ENCODE measurements at regions not wholly inside any gene's neighbourhood (a gene's known extent, or its start where the extent isn't known, plus 50 kb on each side); places are given as distances from the start of the nearest gene placed in this dataset.

GRCh38 chr11:86885311-86885710 is 69.9 kb downstream of the FZD4 start:
- no peaks in the 10 kb centered on the region for H3K79me2 ChIP-seq (ENCODE audit: insufficient read depth, low read length)
- no peaks in the 10 kb centered on the region for H3K4me1 ChIP-seq (ENCODE audit: control insufficient read depth in 1 of 2, insufficient read depth in 2 of 2, low read length in 2 of 2)
- H3K9ac ChIP-seq (ENCODE audit: low read length): no peak overlapping the region
- ChIA-PET RAD21 (ENCODE audit: low non-redundant PET in 1 of 2, low total read pairs in 2 of 2, uncharacterized antibody in 2 of 2, unreplicated experiment in 2 of 2) (no interaction called here), CTCF (no interaction called here), POLR2A (no interaction called here)
- H3K4me3 ChIP-seq (replicated peaks in 1 of 2; ENCODE audit: low read depth in 1 of 2, low read length in 2 of 2): no peak overlapping the region
- H3K9me3 ChIP-seq (ENCODE audit: control insufficient read depth in 1 of 2, insufficient read depth in 1 of 2, low read depth in 1 of 2, low read length in 2 of 2): no peaks in the 10 kb centered on the region
- H3K27me3 ChIP-seq (ENCODE audit: insufficient read depth, low read length): no peaks in the 10 kb centered on the region
- H3K27ac ChIP-seq (ENCODE audit: low read depth, low read length): no peak overlapping the region
- no peaks in the 10 kb centered on the region for H4K20me1 ChIP-seq (ENCODE audit: insufficient read depth)
- intact Hi-C loops (cut with micrococcal nuclease): no loop called here
- no peak for DNase-seq (ENCODE audit: low read depth, low spot score)
- TF ChIP-seq ATF3 (IDR thresholded peaks at IDR 0.05) (no peak), ZBTB33 (IDR thresholded peaks at IDR 0.05; ENCODE audit: extremely low read depth, insufficient replicate concordance, low read length) (no peak), EZH2 (IDR thresholded peaks at IDR 0.05) (no peak), EZH2phosphoT487 (IDR thresholded peaks at IDR 0.05; ENCODE audit: borderline replicate concordance) (no peak), JUND (IDR thresholded peaks at IDR 0.05) (no peak), SIN3A (IDR thresholded peaks at IDR 0.05; ENCODE audit: low read depth) (no peak), CTCF (IDR thresholded peaks at IDR 0.05 in 2 of 3, conservative IDR thresholded peaks at IDR 0.05 in 1 of 3; ENCODE audit: borderline replicate concordance in 1 of 3, insufficient read depth in 1 of 3, low read depth in 2 of 3, low read length in 2 of 3) (no peak), POLR2AphosphoS5 (IDR thresholded peaks at IDR 0.05; ENCODE audit: low read depth, low read length) (no peak), SRF (IDR thresholded peaks at IDR 0.05; ENCODE audit: low read depth) (no peak), ELF1 (IDR thresholded peaks at IDR 0.05; ENCODE audit: borderline replicate concordance, low read depth) (no peak)
- TF ChIP-seq, protein P1, sequence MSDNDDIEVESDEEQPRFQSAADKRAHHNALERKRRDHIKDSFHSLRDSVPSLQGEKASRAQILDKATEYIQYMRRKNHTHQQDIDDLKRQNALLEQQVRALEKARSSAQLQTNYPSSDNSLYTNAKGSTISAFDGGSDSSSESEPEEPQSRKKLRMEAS (IDR thresholded peaks at IDR 0.05): no peak
- BruUV-seq (replicated peaks): no TSS peak
- no peak overlapping the region for H2AFZ ChIP-seq (ENCODE audit: low read depth, low read length, poor library complexity, severe bottlenecking)
- no peak for ATAC-seq
- H3K4me2 ChIP-seq (ENCODE audit: low read length): no peak overlapping the region
- H3K36me3 ChIP-seq (ENCODE audit: control insufficient read depth in 1 of 2, insufficient read depth in 2 of 2, low read length in 2 of 2): no peaks in the 10 kb centered on the region
- no peaks in the 10 kb centered on the region for H3K9me2 ChIP-seq (ENCODE audit: insufficient read depth)

Measured in HCT116 (cell line).